ENCODE measurements at regions not wholly inside any gene's neighbourhood (a gene's known extent, or its start where the extent isn't known, plus 50 kb on each side); places are given as distances from the start of the nearest gene placed in this dataset.

GRCh38 chr5:57414191-57414590 is 68.4 kb downstream of the ACTBL2 start:
- H3K27ac ChIP-seq, result no peak overlapping the region
- H3K36me3 ChIP-seq (replicated peaks in 1 of 2), result no peaks in the 10 kb centered on the region
- no peak overlapping the region for H3K4me3 ChIP-seq
- 61 to 85% (median 71%) methylated on average over 3 of the region's 3 CpGs for WGBS, 4 donors
- H3K27me3 ChIP-seq, result no peaks in the 10 kb centered on the region
- no peaks in the 10 kb centered on the region for H3K9me3 ChIP-seq (replicated peaks in 1 of 3)
- H3K4me1 ChIP-seq (replicated peaks in 1 of 2), result peaks cover 2 to 6% of the 10 kb centered on the region in 2 donors
- intact Hi-C loops (cut with DNase I), result no loop called here
- TF ChIP-seq POLR2A (IDR thresholded peaks at IDR 0.05), result no peak
- TF ChIP-seq CTCF (IDR thresholded peaks at IDR 0.05), result no peak
- DNase-seq, result no peak

- Histone ChIP-seq H3K4me1 (replicated peaks in 1 of 2) (peaks cover 12 to 17% of the 10 kb centered on the region in 2 donors), H3K27me3 (no peaks in the 10 kb centered on the region), H3K9me3 (replicated peaks in 1 of 3) (no peaks in the 10 kb centered on the region), H3K36me3 (replicated peaks in 1 of 2) (no peaks in the 10 kb centered on the region), H3K27ac (no peak overlapping the region), H3K4me3 (no peak overlapping the region)
- intact Hi-C loops (cut with DNase I), result no loop called here
- no peak for DNase-seq
- no peak for TF ChIP-seq POLR2A (IDR thresholded peaks at IDR 0.05)
- TF ChIP-seq CTCF (IDR thresholded peaks at IDR 0.05), result no peak
- WGBS, 4 donors, result 78 to 90% (median 80%) methylated on average over 1 of the region's 1 CpG
Observed at GRCh38 chr5:57413145-57413544, 69.5 kb downstream of the ACTBL2 start.

- Histone ChIP-seq H3K4me3 (no peak overlapping the region), H3K27ac (peak overlapping the region in 1 of 5 donors; percentile 7), H3K27me3 (no peaks in the 10 kb centered on the region), H3K36me3 (replicated peaks in 1 of 2) (no peaks in the 10 kb centered on the region), H3K9me3 (replicated peaks in 1 of 3) (no peaks in the 10 kb centered on the region), H3K4me1 (replicated peaks in 1 of 2) (peaks cover 15 to 22% of the 10 kb centered on the region in 2 donors)
- TF ChIP-seq POLR2A (IDR thresholded peaks at IDR 0.05), result no peak
- no peak for TF ChIP-seq CTCF (IDR thresholded peaks at IDR 0.05)
- DNase-seq, result no peak
- 89 to 94% (median 91%) methylated on average over 1 of the region's 1 CpG for WGBS, 4 donors
- intact Hi-C loops (cut with DNase I), result no loop called here
Observed at GRCh38 chr5:57412680-57413079, 69.9 kb downstream of the ACTBL2 start.

- 57 to 66% (median 63%) methylated on average over 4 of the region's 4 CpGs for WGBS, 4 donors
- intact Hi-C loops (cut with DNase I), result no loop called here
- no peak overlapping the region for H3K4me3 ChIP-seq
- no peaks in the 10 kb centered on the region for H3K36me3 ChIP-seq (replicated peaks in 1 of 2)
- no peaks in the 10 kb centered on the region for H3K9me3 ChIP-seq (replicated peaks in 1 of 3)
- TF ChIP-seq POLR2A (IDR thresholded peaks at IDR 0.05), result no peak
- TF ChIP-seq CTCF (IDR thresholded peaks at IDR 0.05), result no peak
- H3K4me1 ChIP-seq (replicated peaks in 1 of 2), result peaks cover 15 to 24% of the 10 kb centered on the region in 2 donors
- no peaks in the 10 kb centered on the region for H3K27me3 ChIP-seq
- peak in 1 of 7 donors; percentile 65 for DNase-seq
- peak overlapping the region in 1 of 5 donors; percentile 7 for H3K27ac ChIP-seq
Observed at GRCh38 chr5:57411982-57412381, 70.6 kb downstream of the ACTBL2 start.
